Tibial nerve (tissue), 3 donors: ENCODE measurements at regions not wholly inside any gene's neighbourhood (a gene's known extent, or its start where the extent isn't known, plus 50 kb on each side); places are given as distances from the start of the nearest gene placed in this dataset.

Experiments
- CTCF ChIP-seq, 5 experiments: fragments of 200-600 bp in 3 of 5; fragments of 450-650 bp in 2 of 5; sonication (generic) in 3 of 5; IDR thresholded peaks; one replicate each; pipeline ENCODE4 v1.5.1; 2016 to 2019; ENCODE audit warnings: antibody characterized with exemption in 5 of 5, mild to moderate bottlenecking in 3 of 5, moderate library complexity in 2 of 5
- POLR2A ChIP-seq, 2 donors: fragments of 450-650 bp; IDR thresholded peaks; one replicate each; pipeline ENCODE4 v1.6.1; 2017; ENCODE audit warnings: antibody characterized with exemption in 2 of 2, mild to moderate bottlenecking in 2 of 2, moderate library complexity in 2 of 2

DNA sequence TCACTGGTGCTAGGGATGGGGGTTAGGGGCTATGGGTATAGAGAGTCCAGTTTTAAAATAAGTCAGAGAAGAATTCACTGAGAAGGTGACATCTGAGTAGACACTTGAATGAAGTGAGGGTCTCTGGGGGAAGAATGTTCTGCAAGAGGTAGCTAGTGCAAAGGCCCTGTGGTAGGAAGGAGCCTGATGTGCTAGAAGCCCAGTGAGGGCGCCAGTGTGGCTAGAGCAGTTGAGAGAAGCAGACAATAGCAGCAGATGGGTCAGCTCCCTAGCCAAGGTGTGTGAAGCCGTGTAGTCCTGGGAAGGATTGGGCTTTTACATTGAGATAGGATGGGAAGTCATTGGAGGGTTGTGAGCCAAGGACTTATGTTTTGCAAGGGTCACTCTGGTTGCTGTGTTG is 105.8 kb upstream of the PELI1 start:
- TF ChIP-seq CTCF (IDR thresholded peaks at IDR 0.05), result no peak
- no peak for TF ChIP-seq POLR2A (IDR thresholded peaks at IDR 0.05)
